Ovary (tissue), 7 donors: ENCODE measurements at regions not wholly inside any gene's neighbourhood (a gene's known extent, or its start where the extent isn't known, plus 50 kb on each side); places are given as distances from the start of the nearest gene placed in this dataset.
A peak's percentile ranks its signal among the peaks of the same experiment; 100 is the strongest.

Experiments used
- DNase-seq, 5 donors: peaks; one replicate each; pipeline ENCODE4 v3.0.0-alpha.2; 2019 to 2020
- H3K27ac ChIP-seq, 2 donors: fragments of 200-600 bp; one replicate each; pipeline versions ENCODE4 v1.5.1 to v1.8.0; 2019 to 2022
- H3K27me3 ChIP-seq: fragments of 200-600 bp; one replicate; pipeline ENCODE4 v1.8.0; 2022
- H3K36me3 ChIP-seq: fragments of 200-600 bp; sonication (generic); one replicate; pipeline ENCODE4 v1.5.1; 2019
- H3K4me1 ChIP-seq: one replicate; pipeline ENCODE4 v1.8.1; 2013; ENCODE audit warnings: mild to moderate bottlenecking, moderate library complexity; ENCODE audit not compliant: insufficient read depth
- H3K4me3 ChIP-seq: fragments of 200-600 bp; sonication (generic); one replicate; pipeline ENCODE4 v1.5.1; 2017
- H3K9me3 ChIP-seq, 2 donors: fragments of 200-600 bp in 1 of 2; sonication (generic) in 1 of 2; one replicate each; pipeline versions ENCODE4 v1.5.1 to v1.8.1; 2013 to 2019; ENCODE audit warnings: mild to moderate bottlenecking in 1 of 2, moderate library complexity in 1 of 2
- CTCF ChIP-seq, 3 donors: fragments of 450-650 bp in 2 of 3; fragments of 200-600 bp in 1 of 3; IDR thresholded peaks; one replicate each; pipeline versions ENCODE4 v1.5.1 to v1.8.0; 2016 to 2022; ENCODE audit warnings: antibody characterized with exemption in 3 of 3, mild to moderate bottlenecking in 1 of 3
- EP300 ChIP-seq: sonication (generic); formaldehyde crosslinking; IDR thresholded peaks from one replicate; pipeline ENCODE4 v1.6.1; 2017; ENCODE audit warnings: antibody characterized with exemption
- POLR2A ChIP-seq: fragments of 450-650 bp; IDR thresholded peaks from one replicate; pipeline ENCODE4 v1.6.1; 2017; ENCODE audit warnings: antibody characterized with exemption, mild to moderate bottlenecking, moderate library complexity
- WGBS, 3 donors: extraction: QIAGEN DNeasy Blood & Tissue Kit in 1 of 3; methylation state at CpG; one replicate each; pipeline versions ENCODE4 v1.1.5 to v1.1.7; 2013 to 2017; 5-methylcytosine and 5-hydroxymethylcytosine counted together
- intact Hi-C, 4 donors: fragments of 100-400 bp; cut with DNase I; formaldehyde crosslinking; loops; one replicate each; pipeline versions ENCODE4 v1.11.0 to v1.15.1; 2022 to 2023
- donor health status: DM: no; HTN: no; CAD: no; lungs with moderate emphysema.
- donor health status: DM: no; HTN: no; CAD: no.
- donor health status: Bipolar disorder and iron deficiency.
- donor health status: DM: no; HTN: no; CAD: no.
- donor health status: DM: yes; HTN: yes; CAD: no.

- Histone ChIP-seq H3K9me3 (no peaks in the 10 kb centered on the region), H3K36me3 (no peaks in the 10 kb centered on the region), H3K27ac (no peak overlapping the region), H3K4me1 (no peaks in the 10 kb centered on the region), H3K27me3 (no peaks in the 10 kb centered on the region), H3K4me3 (no peak overlapping the region)
- DNase-seq, result no peak
- intact Hi-C loops, result loop anchor here in 1 of 4 donors (10.0 kb wide), 1 partner anchor 275 kb away; no protein-coding TSS in a partner anchor
- TF ChIP-seq EP300 (no peak), POLR2A (no peak), CTCF (IDR thresholded peaks at IDR 0.05) (no peak)
These were observed 192.7 kb downstream of the GASK1B start for GRCh38 chr4:157980158-157980557.

- intact Hi-C loops, result loop anchor here in 1 of 4 donors (10.0 kb wide), 1 partner anchor 754 kb away; the partner anchor contains the start of gene GRIA2
- no peaks in the 10 kb centered on the region for H3K4me1 ChIP-seq
- no peaks in the 10 kb centered on the region for H3K9me3 ChIP-seq
- H3K4me3 ChIP-seq, result no peak overlapping the region
- DNase-seq, result peak; percentile 21 to 62 (median 49)
- no peaks in the 10 kb centered on the region for H3K36me3 ChIP-seq
- no peaks in the 10 kb centered on the region for H3K27me3 ChIP-seq
- no peak overlapping the region for H3K27ac ChIP-seq
- WGBS, 3 donors, result 5 to 6% (median 5%) methylated on average over 7 of the region's 7 CpGs
- peak; percentile 53 to 66 (median 65) for TF ChIP-seq CTCF (IDR thresholded peaks at IDR 0.05)
- TF ChIP-seq POLR2A, result no peak
These were observed 194.0 kb downstream of the GASK1B start for GRCh38 chr4:157978680-157979361.

- no peak overlapping the region for H3K27ac ChIP-seq
- no peak overlapping the region for H3K4me3 ChIP-seq
- 77 to 82% (median 80%) methylated on average over 4 of the region's 4 CpGs for WGBS, 3 donors
- intact Hi-C loops, result loop anchor here in 1 of 4 donors (10.0 kb wide), 1 partner anchor 752 kb away; the partner anchor contains the start of gene GRIA2
- no peaks in the 10 kb centered on the region for H3K36me3 ChIP-seq
- H3K27me3 ChIP-seq, result no peaks in the 10 kb centered on the region
- H3K4me1 ChIP-seq, result no peaks in the 10 kb centered on the region
- DNase-seq, result no peak
- TF ChIP-seq CTCF (IDR thresholded peaks at IDR 0.05) (no peak), POLR2A (no peak), EP300 (no peak)
- H3K9me3 ChIP-seq, result no peaks in the 10 kb centered on the region
These were observed 195.7 kb downstream of the GASK1B start for GRCh38 chr4:157977086-157977485.

DNA sequence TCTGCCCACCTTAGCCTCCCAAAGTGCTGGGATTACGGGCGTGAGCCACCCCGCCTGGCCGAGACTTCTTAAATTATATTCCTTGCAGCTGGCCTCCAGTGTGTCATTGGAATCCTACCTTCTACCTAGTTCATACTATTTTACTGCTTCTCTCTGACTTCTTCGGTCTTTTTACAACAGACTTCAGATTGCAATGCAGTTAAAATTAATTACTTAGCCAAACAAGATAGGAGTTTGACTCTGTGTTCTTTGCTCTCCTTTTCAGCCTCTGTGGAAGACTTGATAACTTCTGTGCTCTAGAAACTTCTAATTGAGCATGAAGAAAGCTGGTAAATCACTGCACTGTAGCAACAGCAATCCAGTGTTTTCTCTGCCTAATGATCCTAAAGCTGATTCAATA, 199.5 kb downstream of the GASK1B start:
- H3K4me3 ChIP-seq, result no peak overlapping the region
- no peak for TF ChIP-seq POLR2A
- no peak for TF ChIP-seq EP300
- no peak for TF ChIP-seq CTCF (IDR thresholded peaks at IDR 0.05)
- intact Hi-C loops, result loop anchor here in 1 of 4 donors (10.0 kb wide), 1 partner anchor 748 kb away; the partner anchor contains the start of gene GRIA2
- no peaks in the 10 kb centered on the region for H3K4me1 ChIP-seq
- 87 to 90% (median 88%) methylated on average over 5 of the region's 5 CpGs for WGBS, 3 donors
- no peak for DNase-seq
- no peak overlapping the region for H3K27ac ChIP-seq
- no peaks in the 10 kb centered on the region for H3K36me3 ChIP-seq
- no peaks in the 10 kb centered on the region for H3K9me3 ChIP-seq
- H3K27me3 ChIP-seq, result no peaks in the 10 kb centered on the region
